HepG2 (cell line): ENCODE measurements at regions not wholly inside any gene's neighbourhood (a gene's known extent, or its start where the extent isn't known, plus 50 kb on each side); places are given as distances from the start of the nearest gene placed in this dataset.

Experiments used
- ERF ChIP-seq: IDR thresholded peaks from 2 replicates; pipeline ENCODE4 v1.6.1; 2018; ENCODE audit warnings: missing biosample characterization, missing genetic modification reagents
- KAT8 ChIP-seq: IDR thresholded peaks from 2 replicates; pipeline ENCODE4 v1.6.1; 2016; ENCODE audit warnings: missing genetic modification reagents, missing compliant biosample characterization
- KMT2A ChIP-seq: sonication (generic); formaldehyde crosslinking; IDR thresholded peaks from 2 replicates; pipeline ENCODE4 v1.4.0; 2020; ENCODE audit warnings: missing genetic modification reagents
- PAX8 ChIP-seq: sonication (generic); formaldehyde crosslinking; IDR thresholded peaks from 2 replicates; pipeline ENCODE4 v1.8.0; 2022; ENCODE audit warnings: mild to moderate bottlenecking, missing genetic modification reagents, borderline replicate concordance
- ZMYM4 ChIP-seq: sonication (generic); formaldehyde crosslinking; IDR thresholded peaks from 2 replicates; pipeline ENCODE4 v1.8.1; 2023; ENCODE audit warnings: mild to moderate bottlenecking, missing genetic modification reagents
- ZNF451 ChIP-seq: sonication (generic); formaldehyde crosslinking; IDR thresholded peaks from 2 replicates; pipeline ENCODE4 v1.5.0; 2020; ENCODE audit warnings: mild to moderate bottlenecking, missing genetic modification reagents
- ZNF644 ChIP-seq: IDR thresholded peaks from 2 replicates; pipeline ENCODE4 v1.6.1; 2016; ENCODE audit warnings: low read depth
- ZSCAN30 ChIP-seq: sonication (generic); formaldehyde crosslinking; IDR thresholded peaks from 2 replicates; pipeline ENCODE4 v1.5.0; 2020; ENCODE audit warnings: mild to moderate bottlenecking, missing genetic modification reagents
- TF ChIP-seq, protein P1 (sequence below): sonication (generic); formaldehyde crosslinking; IDR thresholded peaks from 2 replicates; pipeline ENCODE4 v1.5.1; 2020; ENCODE audit warnings: missing genetic modification reagents, mild to moderate bottlenecking, borderline replicate concordance
- TF ChIP-seq, protein P2 (sequence below): sonication (generic); formaldehyde crosslinking; conservative IDR thresholded peaks from 2 replicates; pipeline ENCODE4 v1.4.0; 2020; ENCODE audit warnings: missing genetic modification reagents
- TF ChIP-seq, protein P3 (sequence below): IDR thresholded peaks from 2 replicates; pipeline ENCODE4 v1.6.1; 2016; ENCODE audit warnings: mild to moderate bottlenecking
- TF ChIP-seq, protein P4 (sequence below): sonication (generic); formaldehyde crosslinking; IDR thresholded peaks from 2 replicates; pipeline ENCODE4 v1.5.0; 2020; ENCODE audit warnings: mild to moderate bottlenecking, missing genetic modification reagents
- TF ChIP-seq, protein P5 (sequence below): sonication (generic); formaldehyde crosslinking; conservative IDR thresholded peaks from 2 replicates; pipeline ENCODE4 v1.5.0; 2020; ENCODE audit warnings: missing genetic modification reagents
- TF ChIP-seq, protein P6 (sequence below): IDR thresholded peaks from 2 replicates; pipeline ENCODE4 v1.6.1; 2016; ENCODE audit warnings: missing biosample characterization, missing genetic modification reagents, low read depth
- TF ChIP-seq, protein P7 (sequence below): fragments of 450-650 bp; IDR thresholded peaks from 2 replicates; pipeline ENCODE4 v1.6.1; 2016

DNA sequence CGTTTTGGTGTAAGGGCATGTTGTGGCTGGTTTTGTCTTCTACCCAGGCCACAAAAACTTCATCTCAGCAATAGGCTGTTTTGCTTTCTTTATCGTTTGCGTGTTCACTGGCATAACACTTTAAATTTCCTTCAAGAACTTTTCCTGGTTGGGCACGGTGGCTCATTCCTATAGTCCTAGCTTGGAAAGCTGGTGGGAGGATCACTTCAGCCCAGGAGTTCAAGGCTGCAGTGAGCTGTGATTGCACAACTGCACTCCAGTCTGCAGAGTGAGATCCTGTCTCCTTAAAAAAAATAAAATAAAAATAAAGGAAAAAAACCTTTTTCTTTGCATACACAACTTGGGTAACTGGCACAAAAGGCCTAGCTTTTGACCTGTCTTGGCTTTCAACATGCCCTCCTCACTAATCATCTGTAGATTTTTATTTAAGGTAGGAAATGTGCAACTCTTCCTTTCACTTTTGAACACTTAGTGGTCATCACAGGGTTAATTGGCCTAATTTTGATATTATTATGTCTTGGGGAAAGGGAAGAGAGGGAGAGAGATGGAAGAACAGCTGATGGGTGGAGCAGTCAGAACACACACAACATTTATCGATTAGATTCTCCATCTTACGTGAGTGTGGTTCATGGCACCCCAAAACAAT lies 78.9 kb upstream of the PSMA6 start (continued):
- TF ChIP-seq KMT2A (CRISPR knock-in tag) (0 out of 2 replicates have a peak, but pooled peaks have one; percentile 34), ZNF644 (CRISPR knock-in tag) (peak; percentile 75), ZMYM4 (CRISPR knock-in tag) (peak; percentile 78), ZSCAN30 (CRISPR knock-in tag) (peak; percentile 77; the same call in 1 of the 2 replicates), PAX8 (no peak), KAT8 (0 out of 2 replicates have a peak, but pooled peaks have one; percentile 25), ZNF451 (CRISPR knock-in tag) (no peak), ERF (peak; percentile 28; the same call in 1 of the 2 replicates)
- TF ChIP-seq, protein P1, sequence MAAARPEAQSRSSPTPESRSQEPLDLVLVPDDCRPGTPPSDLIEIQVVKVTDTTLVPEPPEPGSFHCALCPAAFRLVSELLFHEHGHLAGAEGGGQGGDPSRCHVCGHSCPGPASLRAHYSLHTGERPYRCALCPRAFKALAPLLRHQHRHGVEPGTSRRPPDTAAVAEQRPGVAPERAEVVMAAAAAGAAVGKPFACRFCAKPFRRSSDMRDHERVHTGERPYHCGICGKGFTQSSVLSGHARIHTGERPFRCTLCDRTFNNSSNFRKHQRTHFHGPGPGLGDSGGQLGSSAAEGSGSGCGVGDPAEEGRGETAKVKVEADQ (CRISPR knock-in tag), result no peak
- TF ChIP-seq, protein P2, sequence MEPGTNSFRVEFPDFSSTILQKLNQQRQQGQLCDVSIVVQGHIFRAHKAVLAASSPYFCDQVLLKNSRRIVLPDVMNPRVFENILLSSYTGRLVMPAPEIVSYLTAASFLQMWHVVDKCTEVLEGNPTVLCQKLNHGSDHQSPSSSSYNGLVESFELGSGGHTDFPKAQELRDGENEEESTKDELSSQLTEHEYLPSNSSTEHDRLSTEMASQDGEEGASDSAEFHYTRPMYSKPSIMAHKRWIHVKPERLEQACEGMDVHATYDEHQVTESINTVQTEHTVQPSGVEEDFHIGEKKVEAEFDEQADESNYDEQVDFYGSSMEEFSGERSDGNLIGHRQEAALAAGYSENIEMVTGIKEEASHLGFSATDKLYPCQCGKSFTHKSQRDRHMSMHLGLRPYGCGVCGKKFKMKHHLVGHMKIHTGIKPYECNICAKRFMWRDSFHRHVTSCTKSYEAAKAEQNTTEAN (CRISPR knock-in tag), result no peak
- TF ChIP-seq, protein P3, sequence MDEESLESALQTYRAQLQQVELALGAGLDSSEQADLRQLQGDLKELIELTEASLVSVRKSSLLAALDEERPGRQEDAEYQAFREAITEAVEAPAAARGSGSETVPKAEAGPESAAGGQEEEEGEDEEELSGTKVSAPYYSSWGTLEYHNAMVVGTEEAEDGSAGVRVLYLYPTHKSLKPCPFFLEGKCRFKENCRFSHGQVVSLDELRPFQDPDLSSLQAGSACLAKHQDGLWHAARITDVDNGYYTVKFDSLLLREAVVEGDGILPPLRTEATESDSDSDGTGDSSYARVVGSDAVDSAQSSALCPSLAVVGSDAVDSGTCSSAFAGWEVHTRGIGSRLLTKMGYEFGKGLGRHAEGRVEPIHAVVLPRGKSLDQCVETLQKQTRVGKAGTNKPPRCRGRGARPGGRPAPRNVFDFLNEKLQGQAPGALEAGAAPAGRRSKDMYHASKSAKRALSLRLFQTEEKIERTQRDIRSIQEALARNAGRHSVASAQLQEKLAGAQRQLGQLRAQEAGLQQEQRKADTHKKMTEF (CRISPR knock-in tag), result 0 out of 2 replicates have a peak, but pooled peaks have one; percentile 9
- TF ChIP-seq, protein P4, sequence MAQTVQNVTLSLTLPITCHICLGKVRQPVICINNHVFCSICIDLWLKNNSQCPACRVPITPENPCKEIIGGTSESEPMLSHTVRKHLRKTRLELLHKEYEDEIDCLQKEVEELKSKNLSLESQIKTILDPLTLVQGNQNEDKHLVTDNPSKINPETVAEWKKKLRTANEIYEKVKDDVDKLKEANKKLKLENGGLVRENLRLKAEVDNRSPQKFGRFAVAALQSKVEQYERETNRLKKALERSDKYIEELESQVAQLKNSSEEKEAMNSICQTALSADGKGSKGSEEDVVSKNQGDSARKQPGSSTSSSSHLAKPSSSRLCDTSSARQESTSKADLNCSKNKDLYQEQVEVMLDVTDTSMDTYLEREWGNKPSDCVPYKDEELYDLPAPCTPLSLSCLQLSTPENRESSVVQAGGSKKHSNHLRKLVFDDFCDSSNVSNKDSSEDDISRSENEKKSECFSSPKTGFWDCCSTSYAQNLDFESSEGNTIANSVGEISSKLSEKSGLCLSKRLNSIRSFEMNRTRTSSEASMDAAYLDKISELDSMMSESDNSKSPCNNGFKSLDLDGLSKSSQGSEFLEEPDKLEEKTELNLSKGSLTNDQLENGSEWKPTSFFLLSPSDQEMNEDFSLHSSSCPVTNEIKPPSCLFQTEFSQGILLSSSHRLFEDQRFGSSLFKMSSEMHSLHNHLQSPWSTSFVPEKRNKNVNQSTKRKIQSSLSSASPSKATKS, result peak; percentile 61; the same call in 1 of the 2 replicates
- TF ChIP-seq, protein P5, sequence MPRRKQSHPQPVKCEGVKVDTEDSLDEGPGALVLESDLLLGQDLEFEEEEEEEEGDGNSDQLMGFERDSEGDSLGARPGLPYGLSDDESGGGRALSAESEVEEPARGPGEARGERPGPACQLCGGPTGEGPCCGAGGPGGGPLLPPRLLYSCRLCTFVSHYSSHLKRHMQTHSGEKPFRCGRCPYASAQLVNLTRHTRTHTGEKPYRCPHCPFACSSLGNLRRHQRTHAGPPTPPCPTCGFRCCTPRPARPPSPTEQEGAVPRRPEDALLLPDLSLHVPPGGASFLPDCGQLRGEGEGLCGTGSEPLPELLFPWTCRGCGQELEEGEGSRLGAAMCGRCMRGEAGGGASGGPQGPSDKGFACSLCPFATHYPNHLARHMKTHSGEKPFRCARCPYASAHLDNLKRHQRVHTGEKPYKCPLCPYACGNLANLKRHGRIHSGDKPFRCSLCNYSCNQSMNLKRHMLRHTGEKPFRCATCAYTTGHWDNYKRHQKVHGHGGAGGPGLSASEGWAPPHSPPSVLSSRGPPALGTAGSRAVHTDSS (CRISPR knock-in tag), result no peak
- TF ChIP-seq, protein P6, sequence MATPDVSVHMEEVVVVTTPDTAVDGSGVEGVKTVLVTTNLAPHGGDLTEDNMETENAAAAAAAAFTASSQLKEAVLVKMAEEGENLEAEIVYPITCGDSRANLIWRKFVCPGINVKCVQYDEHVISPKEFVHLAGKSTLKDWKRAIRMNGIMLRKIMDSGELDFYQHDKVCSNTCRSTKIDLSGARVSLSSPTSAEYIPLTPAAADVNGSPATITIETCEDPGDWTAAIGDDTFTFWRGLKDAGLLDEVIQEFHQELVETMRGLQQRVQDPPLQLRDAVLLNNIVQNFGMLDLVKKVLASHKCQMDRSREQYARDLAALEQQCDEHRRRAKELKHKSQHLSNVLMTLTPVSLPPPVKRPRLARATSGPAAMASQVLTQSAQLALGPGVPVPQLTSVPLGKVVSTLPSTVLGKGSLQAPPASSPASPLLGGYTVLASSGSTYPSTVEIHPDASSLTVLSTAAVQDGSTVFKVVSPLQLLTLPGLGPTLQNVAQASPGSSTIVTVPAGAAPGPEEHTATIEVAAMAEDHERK, result no peak
- TF ChIP-seq, protein P7, sequence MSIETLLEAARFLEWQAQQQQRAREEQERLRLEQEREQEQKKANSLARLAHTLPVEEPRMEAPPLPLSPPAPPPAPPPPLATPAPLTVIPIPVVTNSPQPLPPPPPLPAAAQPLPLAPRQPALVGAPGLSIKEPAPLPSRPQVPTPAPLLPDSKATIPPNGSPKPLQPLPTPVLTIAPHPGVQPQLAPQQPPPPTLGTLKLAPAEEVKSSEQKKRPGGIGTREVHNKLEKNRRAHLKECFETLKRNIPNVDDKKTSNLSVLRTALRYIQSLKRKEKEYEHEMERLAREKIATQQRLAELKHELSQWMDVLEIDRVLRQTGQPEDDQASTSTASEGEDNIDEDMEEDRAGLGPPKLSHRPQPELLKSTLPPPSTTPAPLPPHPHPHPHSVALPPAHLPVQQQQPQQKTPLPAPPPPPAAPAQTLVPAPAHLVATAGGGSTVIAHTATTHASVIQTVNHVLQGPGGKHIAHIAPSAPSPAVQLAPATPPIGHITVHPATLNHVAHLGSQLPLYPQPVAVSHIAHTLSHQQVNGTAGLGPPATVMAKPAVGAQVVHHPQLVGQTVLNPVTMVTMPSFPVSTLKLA, result no peak
